HCT116 (cell line): ENCODE measurements at regions not wholly inside any gene's neighbourhood (a gene's known extent, or its start where the extent isn't known, plus 50 kb on each side); places are given as distances from the start of the nearest gene placed in this dataset.

Experiments
- CEBPB ChIP-seq: IDR thresholded peaks from 2 replicates; pipeline ENCODE4 v1.6.1; 2012; ENCODE audit warnings: low read depth
- CTCF ChIP-seq, 3 experiments: fragments of 200-600 bp in 1 of 3; sonication (generic) in 1 of 3; IDR thresholded peaks in 2 of 3; conservative IDR thresholded peaks in 1 of 3; 2 replicates each; pipeline ENCODE4 v1.5.1; 2012 to 2017; ENCODE audit warnings: low read depth in 2 of 3, low read length in 2 of 3, antibody characterized with exemption in 1 of 3, borderline replicate concordance in 1 of 3, control low read depth in 1 of 3, mild to moderate bottlenecking in 1 of 3, mixed read lengths in 1 of 3, mixed run types in 1 of 3, moderate library complexity in 1 of 3; ENCODE audit not compliant: insufficient read depth in 1 of 3
- EZH2 ChIP-seq: fragments of 200-600 bp; sonication (generic); IDR thresholded peaks from 2 replicates; pipeline ENCODE4 v1.6.1; 2017; ENCODE audit warnings: antibody characterized with exemption, mixed run types
- EZH2phosphoT487 ChIP-seq: fragments of 200-600 bp; IDR thresholded peaks from 2 replicates; pipeline ENCODE4 v1.6.1; 2018; ENCODE audit warnings: antibody characterized with exemption, borderline replicate concordance
- MAX ChIP-seq: IDR thresholded peaks from 2 replicates; pipeline ENCODE4 v1.6.1; 2012
- POLR2A ChIP-seq: IDR thresholded peaks from 2 replicates; pipeline ENCODE4 v1.7.0; 2011; ENCODE audit warnings: borderline replicate concordance; ENCODE audit not compliant: insufficient read depth, insufficient read length; ENCODE audit errors: extremely low read depth
- POLR2AphosphoS5 ChIP-seq: IDR thresholded peaks from 2 replicates; pipeline ENCODE4 v1.6.1; 2011; ENCODE audit warnings: mild to moderate bottlenecking, low read depth, low read length, moderate library complexity
- RAD21 ChIP-seq: IDR thresholded peaks from 2 replicates; pipeline ENCODE4 v1.6.1; 2012; ENCODE audit warnings: low read depth, mild to moderate bottlenecking
- SIN3A ChIP-seq: IDR thresholded peaks from 2 replicates; pipeline ENCODE4 v1.6.1; 2012; ENCODE audit warnings: low read depth
- SRF ChIP-seq: IDR thresholded peaks from 2 replicates; pipeline ENCODE4 v1.6.1; 2012; ENCODE audit warnings: low read depth
- YY1 ChIP-seq: IDR thresholded peaks from 2 replicates; pipeline ENCODE4 v1.6.1; 2011; ENCODE audit warnings: low read length, low read depth, moderate library complexity, mild to moderate bottlenecking; ENCODE audit not compliant: insufficient replicate concordance; ENCODE audit errors: extremely low read depth
- ZBTB33 ChIP-seq: IDR thresholded peaks from 2 replicates; pipeline ENCODE4 v1.6.1; 2011; ENCODE audit warnings: mild to moderate bottlenecking, low read length, moderate library complexity; ENCODE audit not compliant: insufficient replicate concordance; ENCODE audit errors: extremely low read depth
- ZNF274 ChIP-seq: fragments of 200-500 bp; sonication (Bioruptor generic); IDR thresholded peaks from 2 replicates; pipeline ENCODE4 v1.6.1; 2014; ENCODE audit warnings: mild to moderate bottlenecking, low read depth, low read length, inconsistent platforms

DNA sequence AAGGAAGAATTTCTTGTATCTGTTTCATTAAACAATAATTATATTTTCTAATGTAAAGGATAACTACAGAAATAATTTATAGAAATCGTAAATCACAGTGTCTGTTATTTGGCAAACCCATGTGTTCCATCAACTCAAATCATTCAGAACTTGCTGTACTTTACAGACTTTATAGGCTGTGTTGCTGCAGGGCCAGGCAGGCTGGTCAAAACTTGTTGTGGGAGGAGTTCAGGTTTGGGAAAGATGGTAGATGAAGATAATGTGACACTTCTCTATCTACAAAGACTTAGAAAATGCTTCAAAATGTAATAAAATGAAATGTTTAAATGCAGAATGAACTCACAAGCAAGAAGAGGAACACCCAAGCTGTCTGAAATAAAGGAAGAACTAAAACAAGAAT, 183.4 kb downstream of the SEMA6D start:
- TF ChIP-seq POLR2A (no peak), CTCF (IDR thresholded peaks at IDR 0.05 in 2 of 3, conservative IDR thresholded peaks at IDR 0.05 in 1 of 3; ENCODE audit: borderline replicate concordance in 1 of 3, insufficient read depth in 1 of 3, low read depth in 2 of 3, low read length in 2 of 3) (no peak), RAD21 (no peak), MAX (no peak), EZH2phosphoT487 (no peak), ZNF274 (no peak), YY1 (no peak), EZH2 (no peak), CEBPB (no peak), SRF (no peak), POLR2AphosphoS5 (no peak), SIN3A (no peak), ZBTB33 (no peak)
